Tibial nerve (tissue), 4 donors: ENCODE measurements at regions not wholly inside any gene's neighbourhood (a gene's known extent, or its start where the extent isn't known, plus 50 kb on each side); places are given as distances from the start of the nearest gene placed in this dataset.

Experiments used
- DNase-seq, 2 donors: peaks; one replicate each; pipeline ENCODE4 v3.0.0-alpha.2; 2019; ENCODE audit warnings: low spot score in 2 of 2
- H3K27ac ChIP-seq, 4 donors: fragments of 200-600 bp; sonication (generic) in 3 of 4; one replicate each; pipeline ENCODE4 v1.5.1; 2017 to 2019; ENCODE audit warnings: mild to moderate bottlenecking in 1 of 4
- H3K27me3 ChIP-seq, 2 donors: fragments of 200-600 bp; sonication (generic) in 1 of 2; one replicate each; pipeline versions ENCODE4 v1.5.1 to v1.6.0; 2017 to 2019
- H3K36me3 ChIP-seq, 3 donors: fragments of 200-600 bp; sonication (generic); one replicate each; pipeline ENCODE4 v1.5.1; 2018 to 2019
- H3K4me1 ChIP-seq, 4 donors: fragments of 200-600 bp; sonication (generic) in 3 of 4; one replicate each; pipeline ENCODE4 v1.5.1; 2017 to 2019
- H3K4me3 ChIP-seq, 4 donors: fragments of 200-600 bp; sonication (generic) in 3 of 4; one replicate each; pipeline ENCODE4 v1.5.1; 2017 to 2019; ENCODE audit warnings: mild to moderate bottlenecking in 1 of 4, moderate library complexity in 1 of 4
- H3K9me3 ChIP-seq, 4 donors: fragments of 200-600 bp; sonication (generic) in 3 of 4; one replicate each; pipeline ENCODE4 v1.5.1; 2017 to 2019
- CTCF ChIP-seq, 5 experiments: fragments of 200-600 bp in 3 of 5; fragments of 450-650 bp in 2 of 5; sonication (generic) in 3 of 5; IDR thresholded peaks; one replicate each; pipeline ENCODE4 v1.5.1; 2016 to 2019; ENCODE audit warnings: antibody characterized with exemption in 5 of 5, mild to moderate bottlenecking in 3 of 5, moderate library complexity in 2 of 5
- EP300 ChIP-seq, 2 donors: sonication (generic); formaldehyde crosslinking; IDR thresholded peaks; one replicate each; pipeline ENCODE4 v1.6.1; 2017; ENCODE audit warnings: antibody characterized with exemption in 2 of 2, mild to moderate bottlenecking in 1 of 2
- POLR2A ChIP-seq, 2 donors: fragments of 450-650 bp; IDR thresholded peaks; one replicate each; pipeline ENCODE4 v1.6.1; 2017; ENCODE audit warnings: antibody characterized with exemption in 2 of 2, mild to moderate bottlenecking in 2 of 2, moderate library complexity in 2 of 2
- WGBS, 2 donors: methylation state at CpG; one replicate each; pipeline ENCODE4 v1.1.5; 2018; 5-methylcytosine and 5-hydroxymethylcytosine counted together

DNA sequence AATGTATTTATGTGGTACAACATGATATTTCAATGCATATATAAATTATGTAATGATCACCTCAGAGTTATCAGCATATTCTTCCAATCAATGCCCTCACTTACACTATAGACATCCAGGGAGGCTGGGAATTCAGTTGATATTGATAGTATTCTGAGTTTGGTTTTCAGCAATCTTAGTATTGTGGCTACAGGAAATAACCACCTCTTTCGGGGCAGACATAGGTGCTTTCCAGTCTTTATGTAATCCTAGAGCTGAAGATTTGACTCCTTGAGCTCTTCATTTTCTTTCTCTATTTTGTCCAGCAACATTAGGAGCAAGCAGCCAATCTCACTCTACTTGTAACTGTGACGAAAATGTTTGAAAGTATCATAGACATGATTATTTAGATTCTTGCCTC lies 712.7 kb upstream of the KIRREL3 start:
- no peaks in the 10 kb centered on the region for H3K4me1 ChIP-seq
- H3K27ac ChIP-seq, result no peak overlapping the region
- no peaks in the 10 kb centered on the region for H3K27me3 ChIP-seq
- H3K9me3 ChIP-seq, result no peaks in the 10 kb centered on the region
- 89 to 94% methylated on average over 2 of the region's 2 CpGs for WGBS, 2 donors
- TF ChIP-seq CTCF (IDR thresholded peaks at IDR 0.05) (no peak), EP300 (IDR thresholded peaks at IDR 0.05) (no peak), POLR2A (IDR thresholded peaks at IDR 0.05) (no peak)
- no peak for DNase-seq
- no peaks in the 10 kb centered on the region for H3K36me3 ChIP-seq
- H3K4me3 ChIP-seq, result no peak overlapping the region

- Histone ChIP-seq H3K4me1 (no peaks in the 10 kb centered on the region), H3K36me3 (no peaks in the 10 kb centered on the region), H3K4me3 (no peak overlapping the region), H3K9me3 (no peaks in the 10 kb centered on the region), H3K27ac (no peak overlapping the region), H3K27me3 (no peaks in the 10 kb centered on the region)
- DNase-seq, result no peak
- WGBS, 2 donors, result 89 to 94% methylated on average over 6 of the region's 6 CpGs
- TF ChIP-seq EP300 (IDR thresholded peaks at IDR 0.05) (no peak), CTCF (IDR thresholded peaks at IDR 0.05) (no peak), POLR2A (IDR thresholded peaks at IDR 0.05) (no peak)
These were observed 711.2 kb upstream of the KIRREL3 start for GRCh38 chr11:127711748-127712147.

GRCh38 chr11:127710831-127711230 lies 710.3 kb upstream of the KIRREL3 start:
- Histone ChIP-seq H3K27me3 (no peaks in the 10 kb centered on the region), H3K4me1 (no peaks in the 10 kb centered on the region), H3K27ac (no peak overlapping the region), H3K36me3 (no peaks in the 10 kb centered on the region), H3K4me3 (no peak overlapping the region), H3K9me3 (no peaks in the 10 kb centered on the region)
- WGBS, 2 donors, result 66 to 67% methylated on average over 1 of the region's 1 CpG
- DNase-seq, result no peak
- no peak for TF ChIP-seq POLR2A (IDR thresholded peaks at IDR 0.05)
- TF ChIP-seq CTCF (IDR thresholded peaks at IDR 0.05), result no peak
- TF ChIP-seq EP300 (IDR thresholded peaks at IDR 0.05), result no peak

DNA sequence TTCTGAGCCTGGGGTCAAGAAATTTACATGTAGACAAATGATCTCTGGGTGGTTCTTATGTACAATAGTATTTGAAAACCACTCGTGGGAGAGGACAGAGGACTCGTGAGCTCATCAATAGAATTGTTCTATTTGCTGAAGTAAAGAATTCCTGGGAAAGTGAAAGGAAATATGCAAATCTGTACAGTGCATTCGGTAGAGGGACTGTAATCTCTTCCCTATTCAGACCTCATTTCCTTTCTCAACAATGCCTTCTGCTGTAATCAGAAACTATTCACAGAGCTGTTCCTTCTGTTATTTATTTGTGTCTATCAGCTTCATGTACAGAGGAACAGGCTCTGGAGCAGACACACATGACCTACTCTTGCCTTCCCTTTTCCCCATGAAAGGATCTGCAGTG lies 709.4 kb upstream of the KIRREL3 start:
- TF ChIP-seq EP300 (IDR thresholded peaks at IDR 0.05) (no peak), POLR2A (IDR thresholded peaks at IDR 0.05) (no peak), CTCF (IDR thresholded peaks at IDR 0.05) (no peak)
- Histone ChIP-seq H3K4me1 (no peaks in the 10 kb centered on the region), H3K27ac (no peak overlapping the region), H3K27me3 (no peaks in the 10 kb centered on the region), H3K36me3 (no peaks in the 10 kb centered on the region), H3K9me3 (no peaks in the 10 kb centered on the region), H3K4me3 (no peak overlapping the region)
- no peak for DNase-seq
- WGBS, 2 donors, result 26% methylated on average over 3 of the region's 3 CpGs

DNA sequence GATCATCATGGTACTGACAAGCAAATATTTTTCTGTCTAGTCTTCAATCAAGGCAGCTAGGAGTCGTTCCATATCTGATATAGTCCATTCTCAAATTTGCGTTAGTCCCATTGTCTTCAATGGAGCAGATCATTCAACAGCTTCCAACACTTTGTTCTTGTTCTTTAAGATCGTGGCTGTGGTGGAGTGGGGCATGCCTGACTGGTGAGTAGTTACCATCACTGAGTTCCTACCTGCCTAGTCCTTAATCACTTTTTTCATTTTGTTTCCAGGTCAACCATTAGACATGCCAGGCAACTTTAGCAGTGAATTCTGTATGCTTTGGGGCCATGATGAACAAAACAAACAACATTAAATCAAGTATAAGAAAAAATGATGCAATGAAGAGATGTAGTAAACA lies 693.1 kb upstream of the KIRREL3 start:
- Histone ChIP-seq H3K9me3 (no peaks in the 10 kb centered on the region), H3K36me3 (no peaks in the 10 kb centered on the region), H3K27me3 (no peaks in the 10 kb centered on the region), H3K27ac (no peak overlapping the region), H3K4me3 (no peak overlapping the region), H3K4me1 (no peaks in the 10 kb centered on the region)
- WGBS, 2 donors, result 84% methylated on average over 3 of the region's 3 CpGs
- TF ChIP-seq POLR2A (IDR thresholded peaks at IDR 0.05) (no peak), CTCF (IDR thresholded peaks at IDR 0.05) (no peak), EP300 (IDR thresholded peaks at IDR 0.05) (no peak)
- no peak for DNase-seq
